HUES6 (cell line): ENCODE measurements at regions not wholly inside any gene's neighbourhood (a gene's known extent, or its start where the extent isn't known, plus 50 kb on each side); places are given as distances from the start of the nearest gene placed in this dataset.

Experiments used
- H3K27ac ChIP-seq: 2 replicates; pipeline ENCODE4 v1.7.0; 2013; ENCODE audit warnings: low read depth, mild to moderate bottlenecking, low read length, inconsistent platforms
- H3K27me3 ChIP-seq: 2 replicates; pipeline ENCODE4 v1.6.1; 2013; ENCODE audit warnings: low read length; ENCODE audit not compliant: control insufficient read depth, insufficient read depth
- H3K36me3 ChIP-seq: 2 replicates; pipeline ENCODE4 v1.6.1; 2013; ENCODE audit warnings: low read length; ENCODE audit not compliant: control insufficient read depth, insufficient read depth
- H3K4me1 ChIP-seq: 2 replicates; pipeline ENCODE4 v1.6.1; 2013; ENCODE audit warnings: low read length; ENCODE audit not compliant: control insufficient read depth, insufficient read depth
- H3K4me3 ChIP-seq: 2 replicates; pipeline ENCODE4 v1.5.1; 2013; ENCODE audit warnings: low read depth, low read length
- H3K9ac ChIP-seq: one replicate; pipeline ENCODE4 v1.6.1; 2013; ENCODE audit warnings: mild to moderate bottlenecking, low read length
- H3K9me3 ChIP-seq: 2 replicates; pipeline ENCODE4 v1.6.1; 2013; ENCODE audit warnings: low read depth, low read length; ENCODE audit not compliant: control insufficient read depth, insufficient read depth

GRCh38 chr2:47264686-47265085, 88.4 kb upstream of the CALM2 start:
- H3K9ac ChIP-seq = no peak overlapping the region
- no peak overlapping the region; the same call in 1 of the 2 replicates for H3K27ac ChIP-seq
- H3K9me3 ChIP-seq = no peaks in the 10 kb centered on the region

GRCh38 chr2:47264143-47264542, 87.8 kb upstream of the CALM2 start:
- H3K9ac ChIP-seq = no peak overlapping the region
- H3K27me3 ChIP-seq = no peaks in the 10 kb centered on the region
- no peaks in the 10 kb centered on the region for H3K9me3 ChIP-seq
- no peak overlapping the region for H3K4me3 ChIP-seq
- no peaks in the 10 kb centered on the region for H3K36me3 ChIP-seq
- H3K4me1 ChIP-seq = peaks cover 37% of the 10 kb centered on the region
- no peak overlapping the region for H3K27ac ChIP-seq

More at GRCh38 chr2:47264686-47265085, 88.4 kb upstream of the CALM2 start:
- H3K4me3 ChIP-seq = no peak overlapping the region
- peaks cover 42% of the 10 kb centered on the region for H3K4me1 ChIP-seq
- no peaks in the 10 kb centered on the region for H3K27me3 ChIP-seq
- no peaks in the 10 kb centered on the region for H3K36me3 ChIP-seq

GRCh38 chr2:47262657-47263056, 86.3 kb upstream of the CALM2 start:
- Histone ChIP-seq H3K9ac (no peak overlapping the region), H3K27me3 (no peaks in the 10 kb centered on the region), H3K9me3 (no peaks in the 10 kb centered on the region), H3K4me1 (peaks cover 37% of the 10 kb centered on the region), H3K4me3 (no peak overlapping the region), H3K27ac (no peak overlapping the region), H3K36me3 (no peaks in the 10 kb centered on the region)

GRCh38 chr2:47260971-47261370, 84.7 kb upstream of the CALM2 start:
- H3K9ac ChIP-seq = no peak overlapping the region
- peaks cover 32% of the 10 kb centered on the region for H3K4me1 ChIP-seq
- no peak overlapping the region for H3K4me3 ChIP-seq
- no peak overlapping the region for H3K27ac ChIP-seq
- no peaks in the 10 kb centered on the region for H3K27me3 ChIP-seq
- H3K9me3 ChIP-seq = no peaks in the 10 kb centered on the region
- H3K36me3 ChIP-seq = no peaks in the 10 kb centered on the region

GRCh38 chr2:47259829-47260228, 83.5 kb upstream of the CALM2 start:
- Histone ChIP-seq H3K9ac (no peak overlapping the region), H3K4me3 (no peak overlapping the region), H3K4me1 (peaks cover 20% of the 10 kb centered on the region), H3K27ac (no peak overlapping the region), H3K9me3 (no peaks in the 10 kb centered on the region), H3K27me3 (no peaks in the 10 kb centered on the region), H3K36me3 (no peaks in the 10 kb centered on the region)

GRCh38 chr2:47257946-47258348, 81.6 kb upstream of the CALM2 start:
- peaks cover 12% of the 10 kb centered on the region for H3K4me1 ChIP-seq
- H3K27ac ChIP-seq = no peak overlapping the region
- H3K9me3 ChIP-seq = no peaks in the 10 kb centered on the region
- H3K4me3 ChIP-seq = no peak overlapping the region
- no peaks in the 10 kb centered on the region for H3K27me3 ChIP-seq
- no peak overlapping the region for H3K9ac ChIP-seq
- no peaks in the 10 kb centered on the region for H3K36me3 ChIP-seq

- H3K9ac ChIP-seq = no peak overlapping the region
- H3K4me3 ChIP-seq = no peak overlapping the region
- no peaks in the 10 kb centered on the region for H3K36me3 ChIP-seq
- H3K27ac ChIP-seq = no peak overlapping the region
- H3K4me1 ChIP-seq = peaks cover 12% of the 10 kb centered on the region
- no peaks in the 10 kb centered on the region for H3K27me3 ChIP-seq
- H3K9me3 ChIP-seq = no peaks in the 10 kb centered on the region
Measured at GRCh38 chr2:47256416-47257087, 80.2 kb upstream of the CALM2 start.

- no peaks in the 10 kb centered on the region for H3K27me3 ChIP-seq
- H3K27ac ChIP-seq = no peak overlapping the region
- no peaks in the 10 kb centered on the region for H3K9me3 ChIP-seq
- H3K36me3 ChIP-seq = no peaks in the 10 kb centered on the region
- peaks cover 9% of the 10 kb centered on the region for H3K4me1 ChIP-seq
- H3K4me3 ChIP-seq = no peak overlapping the region
- H3K9ac ChIP-seq = no peak overlapping the region
Measured at GRCh38 chr2:47255794-47256193, 79.5 kb upstream of the CALM2 start.

- Histone ChIP-seq H3K27me3 (no peaks in the 10 kb centered on the region), H3K4me1 (peaks cover 13% of the 10 kb centered on the region), H3K27ac (no peak overlapping the region), H3K4me3 (no peak overlapping the region), H3K9me3 (no peaks in the 10 kb centered on the region), H3K9ac (no peak overlapping the region), H3K36me3 (no peaks in the 10 kb centered on the region)
Measured at GRCh38 chr2:47254464-47254863, 78.2 kb upstream of the CALM2 start.

GRCh38 chr2:47253447-47253846, 77.1 kb upstream of the CALM2 start:
- Histone ChIP-seq H3K4me1 (peaks cover 18% of the 10 kb centered on the region), H3K9me3 (no peaks in the 10 kb centered on the region), H3K9ac (no peak overlapping the region), H3K36me3 (no peaks in the 10 kb centered on the region), H3K27me3 (no peaks in the 10 kb centered on the region), H3K27ac (no peak overlapping the region), H3K4me3 (no peak overlapping the region)

GRCh38 chr2:47251404-47251675, 75.0 kb upstream of the CALM2 start:
- Histone ChIP-seq H3K4me1 (peaks cover 11% of the 10 kb centered on the region), H3K27ac (no peak overlapping the region), H3K27me3 (no peaks in the 10 kb centered on the region), H3K9ac (no peak overlapping the region), H3K9me3 (no peaks in the 10 kb centered on the region), H3K4me3 (no peak overlapping the region), H3K36me3 (no peaks in the 10 kb centered on the region)
